GM21381 (cell line): ENCODE measurements at regions not wholly inside any gene's neighbourhood (a gene's known extent, or its start where the extent isn't known, plus 50 kb on each side); places are given as distances from the start of the nearest gene placed in this dataset.

Experiments
- ATAC-seq: cut with Tn5 transposase; IDR thresholded peaks from one replicate; pipeline ENCODE4 v1.9.1; 2021; ENCODE audit warnings: mild to moderate bottlenecking, moderate library complexity; ENCODE audit not compliant: unreplicated experiment

DNA sequence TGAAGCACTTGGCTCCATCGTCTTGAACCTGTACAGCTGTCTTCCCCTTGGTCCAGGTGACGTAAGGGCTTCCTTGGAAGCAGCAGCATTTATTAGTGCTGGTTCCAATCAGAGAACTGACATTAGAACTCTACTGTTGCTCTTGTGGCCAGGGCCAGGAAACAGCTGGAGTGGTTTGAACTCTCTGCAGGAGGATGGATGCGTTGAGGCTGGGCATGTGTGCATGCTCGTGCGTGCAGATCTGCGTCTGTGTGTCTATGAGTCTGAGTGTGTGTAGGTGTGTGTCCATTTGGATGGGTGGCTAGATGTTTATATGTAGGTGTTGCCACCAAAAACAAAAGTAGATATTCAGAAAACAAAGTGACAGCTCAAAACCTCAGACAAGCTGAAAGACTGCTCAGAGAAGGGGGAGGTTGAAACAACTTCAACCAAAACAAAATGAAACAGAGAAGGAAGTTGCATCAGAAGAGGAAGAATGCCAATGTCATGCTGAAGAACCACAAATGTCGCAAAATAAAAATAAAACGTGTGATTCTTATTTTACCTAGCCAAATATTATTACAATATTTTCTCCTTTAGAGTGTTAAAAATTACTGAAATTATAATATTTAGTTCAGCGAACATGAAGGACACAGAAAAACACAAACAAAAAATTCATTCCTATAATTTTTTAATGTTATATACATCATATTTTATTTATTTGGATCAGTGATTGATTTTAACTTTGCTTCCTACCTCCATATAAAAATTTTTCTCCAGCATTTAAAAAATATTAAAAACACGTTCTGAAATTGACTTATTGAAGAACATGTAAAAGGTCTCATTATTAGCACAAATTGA is 96.1 kb upstream of the MKLN1 start:
- ATAC-seq: peak; percentile 73

DNA sequence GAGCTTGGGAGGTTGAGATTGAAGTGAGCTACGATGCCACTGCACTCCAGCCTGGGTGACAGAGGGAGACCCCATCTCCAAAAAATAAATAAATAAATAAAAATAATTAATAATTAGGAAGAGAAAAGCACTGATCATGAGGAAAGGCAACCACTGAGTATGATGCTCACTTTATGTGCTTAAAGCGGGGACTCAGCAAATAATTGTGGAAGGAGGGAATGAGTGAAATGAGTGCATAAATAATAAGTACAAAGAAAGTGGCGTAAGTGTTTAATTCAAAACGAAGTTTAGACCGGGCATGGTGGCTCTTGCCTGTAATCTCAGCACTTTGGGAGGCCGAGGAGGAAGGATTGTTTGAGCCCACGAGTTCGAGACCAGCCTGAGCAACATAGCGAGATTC is 94.9 kb upstream of the MKLN1 start:
- ATAC-seq: no peak

DNA sequence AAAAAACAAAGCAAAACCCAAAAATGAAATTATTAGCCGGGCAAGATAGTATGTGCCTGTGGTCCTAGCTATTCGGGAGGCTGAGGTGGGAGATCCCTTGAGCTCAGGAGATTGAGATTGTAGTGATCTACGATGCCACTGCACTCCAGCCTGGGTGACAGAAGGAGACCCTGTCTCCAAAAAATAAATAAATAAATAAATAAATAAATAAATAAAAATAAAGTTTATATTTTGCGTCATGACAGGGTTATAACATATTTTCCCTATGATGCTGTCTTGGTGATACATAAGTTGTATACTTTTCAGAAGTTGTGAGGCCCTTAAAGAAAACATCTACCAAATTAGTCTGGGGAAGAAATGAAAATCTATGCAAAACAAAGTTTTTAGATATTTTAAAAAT is 94.5 kb upstream of the MKLN1 start:
- no peak for ATAC-seq

DNA sequence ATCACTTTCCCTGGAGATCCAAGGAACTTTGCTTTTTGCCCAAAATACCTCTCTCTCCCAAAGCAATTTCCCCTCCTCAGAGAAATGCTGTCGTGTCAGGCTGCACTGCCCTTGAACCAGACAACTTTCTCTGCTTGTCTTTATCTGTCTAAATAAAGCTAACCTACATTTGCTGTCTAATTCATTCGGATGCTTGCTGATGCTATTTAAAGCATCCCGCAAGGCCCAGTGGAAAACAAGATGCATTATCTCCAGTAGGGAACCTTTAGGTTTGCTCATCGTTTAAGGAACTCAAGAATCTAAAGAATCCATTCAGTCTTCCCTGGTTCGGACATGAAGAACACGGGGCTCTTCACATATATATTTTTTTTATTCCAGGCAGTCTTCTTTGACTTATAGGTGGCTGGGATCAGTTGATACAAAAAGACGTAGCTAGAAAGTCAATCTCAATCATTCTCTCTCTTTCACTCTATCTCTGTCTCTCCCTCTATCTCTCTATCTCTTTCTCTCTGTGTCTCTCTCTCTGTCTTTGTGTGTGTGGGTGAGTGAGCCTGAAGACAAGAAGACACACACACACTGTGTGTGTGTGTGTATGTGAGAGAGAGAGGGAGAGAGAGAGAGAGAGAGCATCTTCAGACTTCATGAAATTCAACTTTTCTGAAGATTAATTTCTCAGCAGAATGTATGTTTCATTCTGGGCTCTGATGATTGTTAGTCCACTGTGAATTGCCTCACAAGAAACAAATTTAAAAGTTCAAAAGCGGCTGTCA is 92.8 kb upstream of the MKLN1 start:
- no peak for ATAC-seq

DNA sequence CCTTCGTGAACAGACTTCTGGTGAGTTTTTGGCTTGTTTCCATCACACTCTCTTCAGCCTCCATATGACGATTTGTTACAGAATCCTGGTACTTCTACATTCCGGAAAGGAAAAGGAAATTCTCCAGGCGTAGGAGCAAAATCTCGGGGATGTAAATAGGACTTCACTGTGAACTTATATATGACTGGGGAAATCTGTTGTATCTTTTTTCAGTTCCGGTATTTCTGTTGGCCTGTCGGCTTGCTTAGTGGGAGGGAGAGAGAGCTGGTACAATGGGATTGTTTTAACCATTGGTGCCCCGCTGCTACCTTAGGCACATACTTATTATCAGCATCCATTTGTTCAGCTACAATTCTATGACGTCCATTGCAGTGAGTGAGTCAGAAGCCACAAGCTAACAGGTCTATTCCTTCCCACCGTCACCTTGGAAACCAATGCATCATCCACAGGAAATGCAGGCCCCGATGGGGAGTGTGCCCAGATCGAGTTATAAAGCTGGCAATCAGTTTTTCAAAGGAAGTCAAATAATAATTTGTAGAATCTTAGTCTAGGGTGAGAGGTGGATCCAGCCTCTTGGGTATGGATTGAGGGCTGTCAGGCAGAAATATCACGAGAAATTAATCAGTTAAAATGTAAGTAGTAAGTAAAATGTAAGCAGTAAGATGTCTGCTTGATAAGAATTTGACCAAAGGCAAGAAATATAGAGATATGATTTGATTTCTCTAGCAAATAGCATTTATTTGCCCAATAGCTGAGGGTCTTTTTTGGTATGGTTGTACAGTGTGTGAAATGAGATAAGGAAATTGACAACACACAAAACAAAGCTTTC is 92.0 kb upstream of the MKLN1 start:
- ATAC-seq: no peak

DNA sequence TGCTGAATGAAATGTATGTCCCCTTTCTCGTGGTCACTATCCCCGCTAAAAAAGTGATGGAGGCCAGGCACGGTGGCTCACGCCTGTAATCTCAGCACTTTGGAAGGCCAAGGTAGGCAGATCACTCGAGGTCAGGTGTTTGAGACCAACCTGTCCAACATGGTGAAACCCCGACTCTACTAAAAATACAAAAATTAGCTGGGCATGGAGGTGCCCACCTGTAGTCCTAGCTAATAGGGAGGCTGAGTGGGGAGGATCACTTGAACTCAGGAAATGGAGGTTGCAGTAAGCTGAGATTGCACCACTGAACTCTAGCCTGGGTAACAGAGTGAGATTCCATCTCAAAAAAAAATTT is 91.4 kb upstream of the MKLN1 start:
- no peak for ATAC-seq

DNA sequence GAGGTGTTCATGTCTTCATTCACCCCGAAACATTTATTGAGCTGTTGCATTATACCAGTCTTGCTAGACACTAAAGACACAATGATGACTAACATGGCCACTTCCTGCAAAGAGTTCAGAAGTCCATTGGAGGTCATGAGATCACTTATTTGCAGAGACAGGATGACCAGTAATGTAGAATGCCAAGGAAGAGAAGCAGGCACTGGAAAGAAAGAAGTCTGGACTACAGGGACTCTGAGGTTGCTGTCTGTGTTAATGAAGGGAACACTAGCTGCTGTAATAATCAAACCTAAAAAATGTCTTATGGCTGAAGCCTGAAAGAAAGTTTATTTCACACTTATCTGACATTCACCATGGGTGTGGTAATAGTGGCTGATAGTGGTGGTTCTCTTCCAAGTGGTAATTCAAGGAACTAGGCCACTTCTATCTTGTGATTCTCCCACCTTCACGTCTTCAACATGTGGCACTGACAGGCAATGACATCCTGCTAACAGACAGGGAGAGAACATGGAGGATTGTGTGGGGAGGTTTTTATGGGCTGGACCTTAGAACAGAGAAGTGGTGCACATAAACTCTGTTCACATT is 89.2 kb upstream of the MKLN1 start:
- no peak for ATAC-seq

DNA sequence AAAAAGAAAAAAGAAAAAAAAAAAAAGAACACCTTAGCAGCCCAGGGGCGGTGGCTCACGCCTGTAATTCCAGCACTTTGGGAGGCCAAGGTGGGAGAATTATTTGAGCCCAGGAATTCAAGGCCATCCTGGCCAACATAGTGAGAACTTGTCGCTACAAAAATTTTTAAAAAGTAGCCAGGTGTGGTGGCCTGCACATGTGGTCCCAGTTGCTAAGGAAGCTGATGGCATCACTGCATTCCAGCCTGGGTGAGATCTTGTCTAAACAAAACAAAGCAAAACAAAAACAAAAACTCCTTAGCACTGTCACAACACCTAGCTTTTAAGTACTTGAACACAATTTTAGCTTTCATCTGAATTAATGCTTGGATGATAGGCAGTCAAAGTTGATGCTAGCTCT is 86.3 kb upstream of the MKLN1 start:
- no peak for ATAC-seq

DNA sequence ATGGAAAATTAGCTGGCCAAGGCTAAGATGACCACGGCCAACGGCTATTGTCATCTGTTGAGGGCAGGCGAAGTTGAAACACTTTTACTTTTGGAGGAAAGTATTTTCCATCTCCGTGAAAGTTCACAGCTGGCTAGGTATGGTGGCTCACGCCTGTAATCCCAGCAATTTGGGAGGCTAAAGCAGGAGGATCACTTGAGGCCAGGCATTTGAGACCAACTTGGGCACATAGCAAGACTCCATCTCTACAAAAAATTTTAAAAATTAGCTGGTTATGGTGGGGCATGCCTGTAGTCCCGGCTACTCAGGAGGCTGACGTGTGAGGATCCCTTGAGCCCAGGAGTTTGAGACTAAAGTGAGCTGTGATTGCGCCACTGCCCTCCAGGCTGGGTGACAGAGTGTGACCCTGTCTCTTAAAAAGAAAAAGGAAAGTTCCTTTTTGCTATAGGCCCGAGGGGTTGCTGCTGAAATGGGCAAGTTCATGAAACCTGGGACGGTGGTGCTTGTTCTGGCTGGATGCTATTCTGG is 85.5 kb upstream of the MKLN1 start:
- ATAC-seq: no peak

DNA sequence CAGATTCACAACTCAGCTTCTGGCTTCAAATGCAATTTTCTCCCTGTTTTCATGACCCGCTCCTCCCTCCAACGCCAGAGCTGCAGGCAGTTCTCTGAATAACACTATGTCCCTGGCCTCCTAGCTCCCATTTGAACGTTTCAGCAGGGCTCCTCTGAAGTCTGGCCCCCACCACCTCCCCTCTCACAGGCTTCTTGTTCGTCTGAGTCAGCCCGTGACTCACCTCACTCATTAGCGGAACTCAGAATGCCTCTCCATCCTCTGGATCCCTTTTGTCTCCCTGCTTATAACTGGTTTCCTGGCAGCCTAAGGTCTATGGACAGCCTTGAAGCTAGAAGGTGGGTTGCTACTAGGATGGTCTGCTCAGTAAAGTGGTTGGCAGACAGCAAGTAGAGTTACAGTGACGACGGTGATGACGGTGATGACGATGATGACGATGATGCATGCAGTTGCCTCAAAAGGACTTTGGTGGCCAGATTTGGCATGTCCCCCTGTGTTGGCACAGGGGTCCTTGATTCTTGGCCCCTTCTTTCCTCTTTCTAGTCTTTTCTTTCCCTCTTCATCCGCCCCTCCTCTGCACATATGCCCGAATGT is 83.3 kb upstream of the MKLN1 start:
- no peak for ATAC-seq

DNA sequence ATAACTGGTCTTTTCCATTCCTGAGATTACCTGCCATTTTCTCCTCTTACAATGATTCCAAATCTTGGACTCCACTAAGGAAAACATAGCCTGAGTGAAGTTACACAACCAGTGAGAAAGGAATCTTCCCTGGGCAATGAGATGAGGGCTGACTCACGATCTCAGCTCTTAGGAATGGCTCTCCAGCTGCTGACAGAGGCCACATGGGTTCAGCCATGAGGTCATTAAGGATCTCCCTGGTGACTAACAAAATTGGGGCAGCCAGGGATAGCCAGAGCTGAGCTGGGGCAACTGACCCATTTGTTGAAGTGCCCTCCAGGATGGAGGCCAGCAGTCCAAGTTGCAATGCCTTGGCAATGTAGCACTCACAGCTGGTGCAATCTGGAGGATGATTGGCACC is 78.7 kb upstream of the MKLN1 start:
- ATAC-seq: no peak

DNA sequence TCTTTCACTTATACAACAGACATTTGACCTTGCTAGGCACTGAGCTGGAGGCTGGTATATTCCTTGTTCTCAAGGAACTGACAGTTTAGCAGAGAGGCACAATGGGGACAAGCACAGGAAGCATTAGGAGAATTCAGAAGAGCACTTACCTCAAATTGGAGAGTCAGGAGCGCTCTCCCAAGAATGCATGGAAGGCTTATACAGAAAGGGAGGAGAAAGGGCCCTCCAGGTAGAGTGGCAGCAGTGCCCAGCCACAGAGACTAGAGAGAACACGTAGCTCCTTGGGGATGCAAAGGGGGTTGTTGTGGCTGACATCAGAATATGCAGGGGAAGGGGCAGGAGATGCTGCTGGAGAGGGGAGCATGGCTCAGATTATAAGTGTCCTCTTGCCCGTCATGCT is 78.2 kb upstream of the MKLN1 start:
- no peak for ATAC-seq

DNA sequence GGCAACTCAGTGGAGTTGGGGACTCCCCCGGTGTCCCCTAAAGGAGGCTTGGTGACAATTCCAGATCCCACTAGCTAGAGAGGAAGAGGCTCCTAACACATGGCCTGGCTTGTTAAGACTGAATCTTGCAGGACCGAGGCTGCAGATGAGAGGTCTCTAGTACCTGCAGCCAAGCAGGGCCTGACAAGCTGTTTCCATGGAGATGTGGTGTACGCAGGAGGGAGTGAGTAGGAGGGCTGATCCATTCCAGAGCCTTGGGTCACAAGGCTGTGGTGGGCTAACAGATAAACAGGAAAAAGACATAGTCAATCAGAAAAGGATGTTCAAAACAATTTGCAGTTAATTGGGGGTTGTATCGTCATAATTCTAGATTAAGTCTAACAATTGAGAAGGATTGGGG is 77.3 kb upstream of the MKLN1 start:
- no peak for ATAC-seq

DNA sequence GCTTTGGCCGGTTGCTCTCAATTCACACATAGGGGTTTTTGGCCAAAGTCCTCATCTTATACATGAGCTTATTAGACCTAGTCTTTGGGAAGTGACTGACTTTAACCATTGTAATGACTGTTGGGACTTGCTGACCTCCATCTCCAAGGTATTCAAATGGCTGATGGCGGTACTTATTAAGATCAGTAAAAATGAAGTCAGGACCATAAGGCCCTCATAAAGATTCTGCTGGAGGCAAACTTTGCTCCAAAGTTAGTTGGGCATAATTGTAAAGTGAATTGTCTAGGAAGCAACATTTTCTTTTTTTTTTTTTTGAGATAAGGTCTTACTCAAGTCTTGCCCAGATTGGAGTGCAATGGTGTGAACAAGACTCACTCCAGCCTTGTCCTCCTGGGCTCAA is 76.3 kb upstream of the MKLN1 start:
- no peak for ATAC-seq

DNA sequence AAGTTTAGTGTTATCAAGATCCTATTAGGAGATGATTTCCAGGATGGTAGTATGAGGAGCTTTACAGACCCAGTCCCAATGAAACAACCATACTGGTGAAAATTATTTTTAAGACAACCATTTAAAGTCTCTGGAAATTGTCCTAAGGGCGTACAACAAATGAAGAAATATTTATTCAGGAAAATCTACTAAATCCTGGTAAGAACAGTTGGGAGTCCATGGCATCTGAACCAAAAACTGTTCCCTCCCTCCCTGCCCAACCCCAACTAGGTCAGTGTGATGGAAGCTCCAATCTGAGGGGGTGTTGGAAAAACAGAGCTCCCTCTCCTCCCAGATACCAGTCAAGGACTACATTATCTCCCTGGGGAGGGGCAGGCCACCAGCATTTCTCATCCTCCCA is 74.7 kb upstream of the MKLN1 start:
- no peak for ATAC-seq

DNA sequence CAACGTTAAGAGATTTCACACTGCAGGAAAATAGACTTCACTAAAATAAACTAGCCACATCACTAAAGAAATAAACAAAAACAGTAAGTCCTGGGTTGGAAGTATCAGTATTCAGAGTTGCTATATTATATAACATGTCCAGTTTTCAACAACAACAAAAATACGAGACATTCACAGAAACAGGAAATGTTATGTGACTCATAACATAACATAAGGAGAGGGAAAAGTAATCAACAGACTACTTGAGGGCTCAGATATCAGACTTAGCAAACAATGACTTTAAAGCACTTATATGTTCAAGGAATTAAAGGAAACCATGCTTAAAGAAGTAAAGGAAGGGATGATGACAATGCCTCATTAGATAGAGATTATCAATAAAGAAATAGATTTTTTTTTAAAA is 73.5 kb upstream of the MKLN1 start:
- ATAC-seq: no peak

DNA sequence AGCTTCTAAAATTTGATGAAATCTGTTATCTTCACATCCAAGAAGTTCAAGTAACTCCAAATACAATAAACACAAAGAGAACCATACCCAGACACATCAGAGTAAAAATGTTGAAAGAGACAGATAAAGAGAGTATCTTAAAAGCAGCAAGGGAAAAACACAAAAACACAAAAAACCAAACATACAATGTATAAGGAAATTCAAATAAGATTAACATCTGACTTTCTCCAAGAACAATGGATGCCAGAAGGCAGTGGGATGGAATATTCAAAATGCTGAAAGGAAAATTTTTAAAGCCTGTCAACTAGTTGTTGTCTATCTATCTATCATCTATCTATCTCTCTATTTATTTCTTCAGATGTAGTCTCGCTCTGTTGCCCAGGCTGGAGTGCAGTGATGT is 72.4 kb upstream of the MKLN1 start:
- no peak for ATAC-seq

DNA sequence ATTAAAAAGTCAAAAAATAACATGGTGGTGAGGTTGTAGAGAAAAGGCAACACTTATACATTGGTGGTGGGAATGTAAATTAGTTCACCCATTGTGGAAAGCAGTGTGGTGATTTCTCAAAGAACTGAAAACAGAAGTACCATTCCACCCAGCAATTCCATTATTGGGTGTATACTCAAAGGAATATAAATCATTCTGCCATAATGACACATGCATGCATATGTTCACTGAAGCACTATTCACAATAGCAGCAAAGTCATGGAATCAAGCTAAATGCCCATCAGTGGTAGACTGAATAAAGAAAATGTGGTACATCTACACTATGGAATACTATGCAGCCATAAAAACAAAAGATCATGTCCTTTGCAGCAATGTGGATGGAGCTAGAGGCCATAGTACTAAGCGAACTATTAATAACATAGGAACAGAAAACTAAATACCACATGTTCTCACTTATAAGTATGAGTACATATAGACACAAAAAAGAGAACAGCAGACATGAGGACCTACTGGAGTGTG is 66.1 kb upstream of the MKLN1 start:
- no peak for ATAC-seq

DNA sequence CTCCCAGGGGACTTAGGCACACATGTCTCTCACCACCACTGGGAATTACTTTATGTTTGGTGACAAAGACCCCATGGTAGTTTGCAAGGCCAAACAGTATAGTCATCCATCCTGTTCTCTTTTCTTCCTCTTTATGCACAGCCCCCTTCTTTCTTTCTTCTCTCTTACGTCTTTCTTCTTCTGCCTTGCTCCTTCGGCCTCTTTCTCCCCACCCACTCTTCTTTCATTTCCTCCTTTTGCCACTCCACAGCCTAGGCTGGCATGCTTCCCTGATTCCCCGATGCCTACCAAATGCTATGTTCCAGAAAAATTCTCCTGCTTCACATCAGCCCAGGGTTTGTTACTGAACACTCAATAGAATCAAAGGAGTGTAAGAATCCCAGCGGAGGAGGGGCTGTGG is 62.4 kb upstream of the MKLN1 start:
- no peak for ATAC-seq

DNA sequence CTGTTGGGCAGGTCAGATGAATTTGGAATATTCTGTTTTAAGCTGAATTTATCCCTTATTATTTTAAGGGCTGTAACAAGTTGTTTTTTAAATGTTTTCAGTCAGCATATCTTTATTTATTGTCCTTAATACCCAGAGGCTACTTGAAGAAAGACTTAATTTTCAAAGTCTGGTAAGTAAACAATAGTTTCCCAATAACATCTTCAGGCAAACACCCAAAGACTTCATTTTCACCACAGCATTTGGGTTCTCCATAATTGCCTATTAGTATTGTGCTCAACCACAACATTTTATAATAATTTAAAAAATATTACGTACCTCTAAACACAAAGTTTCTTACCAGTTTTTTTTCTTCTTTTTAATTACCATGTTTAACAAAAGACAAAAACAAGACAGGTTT is 60.0 kb upstream of the MKLN1 start:
- no peak for ATAC-seq
